ENCODE measurements at regions not wholly inside any gene's neighbourhood (a gene's known extent, or its start where the extent isn't known, plus 50 kb on each side); places are given as distances from the start of the nearest gene placed in this dataset.

GRCh38 chr9:38281196-38281595 lies 111.3 kb upstream of the ALDH1B1 start:
- TF ChIP-seq CTCF (IDR thresholded peaks at IDR 0.05; ENCODE audit: borderline replicate concordance, extremely low read depth, insufficient read depth): no peak
- Histone ChIP-seq H3K27ac (ENCODE audit: low read depth in 2 of 2, low read length in 2 of 2) (no peak overlapping the region), H3K27me3 (ENCODE audit: control insufficient read depth, insufficient read depth, low read length) (no peaks in the 10 kb centered on the region), H3K9ac (ENCODE audit: low read length in 3 of 3) (no peak overlapping the region), H3K4me1 (ENCODE audit: control insufficient read depth in 2 of 3, insufficient read depth in 2 of 3, low read depth in 1 of 3, low read length in 3 of 3) (no peaks in the 10 kb centered on the region), H3K4me3 (ENCODE audit: low read length in 3 of 3) (no peak overlapping the region), H3K36me3 (ENCODE audit: control insufficient read depth in 2 of 3, insufficient read depth in 3 of 3, low read length in 3 of 3) (no peaks in the 10 kb centered on the region), H3K9me3 (ENCODE audit: control insufficient read depth in 2 of 3, insufficient read depth in 1 of 3, low read length in 3 of 3) (no peaks in the 10 kb centered on the region)
- peak in 1 of 5 donors; percentile 11 for DNase-seq
- intact Hi-C loops (cut with DNase I): no loop called here
- FAIRE-seq: no peak

GRCh38 chr9:38280251-38280800 lies 112.2 kb upstream of the ALDH1B1 start:
- Histone ChIP-seq H3K27ac (ENCODE audit: low read depth in 2 of 2, low read length in 2 of 2) (no peak overlapping the region), H3K36me3 (ENCODE audit: control insufficient read depth in 2 of 3, insufficient read depth in 3 of 3, low read length in 3 of 3) (no peaks in the 10 kb centered on the region), H3K27me3 (ENCODE audit: control insufficient read depth, insufficient read depth, low read length) (no peaks in the 10 kb centered on the region), H3K9me3 (ENCODE audit: control insufficient read depth in 2 of 3, insufficient read depth in 1 of 3, low read length in 3 of 3) (no peaks in the 10 kb centered on the region), H3K9ac (ENCODE audit: low read length in 3 of 3) (no peak overlapping the region), H3K4me3 (ENCODE audit: low read length in 3 of 3) (no peak overlapping the region), H3K4me1 (ENCODE audit: control insufficient read depth in 2 of 3, insufficient read depth in 2 of 3, low read depth in 1 of 3, low read length in 3 of 3) (no peaks in the 10 kb centered on the region)
- intact Hi-C loops (cut with DNase I): no loop called here
- no peak for DNase-seq
- TF ChIP-seq CTCF (IDR thresholded peaks at IDR 0.05; ENCODE audit: borderline replicate concordance, extremely low read depth, insufficient read depth): no peak
- FAIRE-seq: no peak

DNA sequence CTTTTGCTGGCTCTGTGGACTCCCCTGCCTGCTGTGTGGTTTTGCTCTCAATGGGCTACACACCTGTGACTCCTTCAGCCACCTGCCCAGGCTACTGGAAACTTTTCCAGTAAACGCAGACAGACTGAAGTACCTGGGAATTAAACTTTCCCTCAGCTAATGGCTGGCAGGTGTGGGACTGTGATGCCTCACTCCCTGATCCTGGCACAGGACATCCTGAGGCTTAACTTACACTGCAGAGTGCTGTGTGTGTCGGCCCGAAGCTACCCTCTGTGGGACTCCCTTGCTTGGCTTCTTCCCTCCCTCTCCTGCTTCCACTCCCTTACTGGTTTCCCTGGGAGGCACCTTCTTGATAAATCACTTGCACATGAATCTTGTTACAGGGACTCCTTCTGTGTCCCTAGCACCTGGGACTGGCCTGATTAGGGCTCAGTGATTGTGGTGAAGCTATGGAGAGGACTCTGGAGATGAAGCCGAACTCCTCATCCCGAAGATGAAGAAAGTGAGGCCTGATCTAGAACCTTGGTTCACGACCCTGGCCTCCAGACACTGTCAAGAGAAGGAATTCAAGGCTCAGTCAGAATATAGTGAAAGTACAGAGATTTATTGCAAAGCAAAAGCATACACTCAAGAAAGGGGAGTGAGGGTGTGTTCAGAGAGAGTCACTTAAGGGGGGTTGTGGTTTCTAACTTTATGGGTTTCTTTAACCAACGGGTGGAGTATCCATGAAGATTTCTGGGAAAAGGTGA lies 113.4 kb upstream of the ALDH1B1 start:
- no peak for FAIRE-seq
- no peak for TF ChIP-seq CTCF (IDR thresholded peaks at IDR 0.05; ENCODE audit: borderline replicate concordance, extremely low read depth, insufficient read depth)

More for the DNA sequence above, 113.4 kb upstream of the ALDH1B1 start:
- DNase-seq: peak in 1 of 5 donors; percentile 18
- no peaks in the 10 kb centered on the region for H3K9me3 ChIP-seq (ENCODE audit: control insufficient read depth in 2 of 3, insufficient read depth in 1 of 3, low read length in 3 of 3)
- H3K4me3 ChIP-seq (ENCODE audit: low read length in 3 of 3): no peak overlapping the region
- no peak overlapping the region for H3K9ac ChIP-seq (ENCODE audit: low read length in 3 of 3)
- H3K27ac ChIP-seq (ENCODE audit: low read depth in 2 of 2, low read length in 2 of 2): no peak overlapping the region
- H3K27me3 ChIP-seq (ENCODE audit: control insufficient read depth, insufficient read depth, low read length): no peaks in the 10 kb centered on the region
- no peaks in the 10 kb centered on the region for H3K4me1 ChIP-seq (ENCODE audit: control insufficient read depth in 2 of 3, insufficient read depth in 2 of 3, low read depth in 1 of 3, low read length in 3 of 3)
- intact Hi-C loops (cut with DNase I): no loop called here
- H3K36me3 ChIP-seq (ENCODE audit: control insufficient read depth in 2 of 3, insufficient read depth in 3 of 3, low read length in 3 of 3): no peaks in the 10 kb centered on the region
